GM19372 (cell line): ENCODE measurements at regions not wholly inside any gene's neighbourhood (a gene's known extent, or its start where the extent isn't known, plus 50 kb on each side); places are given as distances from the start of the nearest gene placed in this dataset.
"Not testable (repeated sequence)": the region's sequence is repeated elsewhere in the genome, so short reads cannot be mapped to it uniquely, and the experiment has no call there.

Experiments used
- ATAC-seq: cut with Tn5 transposase; IDR thresholded peaks from one replicate; pipeline ENCODE4 v1.9.1; 2021; ENCODE audit warnings: mild to moderate bottlenecking, low read depth, moderate library complexity; ENCODE audit not compliant: unreplicated experiment

GRCh38 chr9:79461712-79462111, 110.1 kb upstream of the TLE4 start:
- ATAC-seq, result no peak

- ATAC-seq, result no peak
Measured at GRCh38 chr9:79465156-79465555, 106.6 kb upstream of the TLE4 start.

GRCh38 chr9:79469164-79469563, 102.6 kb upstream of the TLE4 start:
- no peak for ATAC-seq

- ATAC-seq, result no peak
Measured at GRCh38 chr9:79470954-79471353, 100.8 kb upstream of the TLE4 start.

GRCh38 chr9:79471580-79472543, 99.9 kb upstream of the TLE4 start:
- ATAC-seq, result no peak

- no peak for ATAC-seq
Measured at GRCh38 chr9:79473704-79474103, 98.1 kb upstream of the TLE4 start.

- ATAC-seq, result no peak
Measured at GRCh38 chr9:79477241-79477840, 94.4 kb upstream of the TLE4 start.

GRCh38 chr9:79477955-79478771, 93.6 kb upstream of the TLE4 start:
- ATAC-seq, result peak; percentile 80

- no peak for ATAC-seq
Measured at GRCh38 chr9:79480639-79481038, 91.1 kb upstream of the TLE4 start.

- no peak for ATAC-seq
Measured at GRCh38 chr9:79481846-79482477, 89.8 kb upstream of the TLE4 start.

GRCh38 chr9:79485258-79485657, 86.5 kb upstream of the TLE4 start:
- ATAC-seq, result no peak

- ATAC-seq, result no peak
Measured at GRCh38 chr9:79489261-79490000, 82.3 kb upstream of the TLE4 start.

GRCh38 chr9:79490657-79491248, 81.0 kb upstream of the TLE4 start:
- ATAC-seq, result no peak

- ATAC-seq, result no peak
Measured at GRCh38 chr9:79492092-79493009, 79.4 kb upstream of the TLE4 start.

GRCh38 chr9:79500196-79500864, 71.4 kb upstream of the TLE4 start:
- not testable (repeated sequence) for ATAC-seq

- ATAC-seq, result no peak
Measured at GRCh38 chr9:79501546-79501945, 70.2 kb upstream of the TLE4 start.

- no peak for ATAC-seq
Measured at GRCh38 chr9:79507801-79508200, 64.0 kb upstream of the TLE4 start.

- no peak for ATAC-seq
Measured at GRCh38 chr9:79512251-79512650, 59.5 kb upstream of the TLE4 start.
